ENCODE measurements at regions not wholly inside any gene's neighbourhood (a gene's known extent, or its start where the extent isn't known, plus 50 kb on each side); places are given as distances from the start of the nearest gene placed in this dataset.

GRCh38 chr10:120285408-120285807, 171.6 kb upstream of the PLPP4 start:
- Histone ChIP-seq H2BK120ac (ENCODE audit: low read depth, low read length) (no peak overlapping the region), H3K4me3 (ENCODE audit: low read length in 2 of 2) (no peak overlapping the region), H3K4me1 (ENCODE audit: control insufficient read depth in 2 of 2, insufficient read depth in 1 of 2, low read depth in 1 of 2, low read length in 2 of 2) (no peaks in the 10 kb centered on the region), H3K4me2 (ENCODE audit: insufficient read depth, low read length, poor library complexity, severe bottlenecking) (no peak overlapping the region), H3K18ac (ENCODE audit: low read length) (no peak overlapping the region), H3K27ac (replicated peaks; ENCODE audit: low read length) (no peak overlapping the region), H3K14ac (ENCODE audit: low read length) (no peak overlapping the region), H2BK12ac (ENCODE audit: low read length) (no peak overlapping the region), H2AFZ (ENCODE audit: low read length) (no peak overlapping the region), H3K4ac (ENCODE audit: low read length) (no peak overlapping the region), H3K27me3 (ENCODE audit: control insufficient read depth in 3 of 3, insufficient read depth in 3 of 3, low read depth in 1 of 3, low read length in 3 of 3) (no peaks in the 10 kb centered on the region), H2AK5ac (ENCODE audit: low read depth, low read length) (no peak overlapping the region), H3K23ac (ENCODE audit: low read depth, low read length, poor library complexity) (no peak overlapping the region), H2BK15ac (ENCODE audit: low read length) (no peak overlapping the region), H2BK5ac (ENCODE audit: low read length) (no peak overlapping the region), H3K79me1 (ENCODE audit: low read depth, low read length) (no peaks in the 10 kb centered on the region), H4K8ac (ENCODE audit: low read depth, low read length) (no peak overlapping the region), H3K9ac (ENCODE audit: low read depth, low read length, poor library complexity) (no peak overlapping the region), H3K9me3 (replicated peaks in 1 of 2; ENCODE audit: control insufficient read depth in 2 of 2, insufficient read depth in 1 of 2, low read depth in 1 of 2, low read length in 2 of 2) (no peaks in the 10 kb centered on the region), H4K91ac (ENCODE audit: low read depth, low read length, poor library complexity) (no peak overlapping the region), H3K36me3 (replicated peaks in 1 of 2; ENCODE audit: control insufficient read depth in 2 of 2, insufficient read depth in 2 of 2, low read length in 2 of 2) (no peaks in the 10 kb centered on the region)
- no CpG with 5 or more reads among the region's 6 CpGs for WGBS, 2 donors (ENCODE audit: extremely low coverage in 2 of 2, insufficient read length in 2 of 2, insufficient replicate concordance in 1 of 2)
- no peak for DNase-seq (ENCODE audit: low spot score)

- Histone ChIP-seq H3K23ac (ENCODE audit: low read depth, low read length, poor library complexity) (no peak overlapping the region), H3K4me2 (ENCODE audit: insufficient read depth, low read length, poor library complexity, severe bottlenecking) (no peak overlapping the region), H3K27ac (replicated peaks; ENCODE audit: low read length) (no peak overlapping the region), H3K79me1 (ENCODE audit: low read depth, low read length) (no peaks in the 10 kb centered on the region), H3K4me1 (ENCODE audit: control insufficient read depth in 2 of 2, insufficient read depth in 1 of 2, low read depth in 1 of 2, low read length in 2 of 2) (no peaks in the 10 kb centered on the region), H3K36me3 (replicated peaks in 1 of 2; ENCODE audit: control insufficient read depth in 2 of 2, insufficient read depth in 2 of 2, low read length in 2 of 2) (no peaks in the 10 kb centered on the region), H3K9ac (ENCODE audit: low read depth, low read length, poor library complexity) (no peak overlapping the region), H3K27me3 (ENCODE audit: control insufficient read depth in 3 of 3, insufficient read depth in 3 of 3, low read depth in 1 of 3, low read length in 3 of 3) (no peaks in the 10 kb centered on the region), H3K14ac (ENCODE audit: low read length) (no peak overlapping the region), H2BK5ac (ENCODE audit: low read length) (no peak overlapping the region), H4K91ac (ENCODE audit: low read depth, low read length, poor library complexity) (no peak overlapping the region), H2AK5ac (ENCODE audit: low read depth, low read length) (no peak overlapping the region), H2AFZ (ENCODE audit: low read length) (no peak overlapping the region), H3K9me3 (replicated peaks in 1 of 2; ENCODE audit: control insufficient read depth in 2 of 2, insufficient read depth in 1 of 2, low read depth in 1 of 2, low read length in 2 of 2) (no peaks in the 10 kb centered on the region), H2BK120ac (ENCODE audit: low read depth, low read length) (no peak overlapping the region), H3K18ac (ENCODE audit: low read length) (no peak overlapping the region), H4K8ac (ENCODE audit: low read depth, low read length) (no peak overlapping the region), H3K4ac (ENCODE audit: low read length) (no peak overlapping the region), H2BK15ac (ENCODE audit: low read length) (no peak overlapping the region), H3K4me3 (ENCODE audit: low read length in 2 of 2) (no peak overlapping the region), H2BK12ac (ENCODE audit: low read length) (no peak overlapping the region)
- DNase-seq (ENCODE audit: low spot score), result no peak
- WGBS, 2 donors (ENCODE audit: extremely low coverage in 2 of 2, insufficient read length in 2 of 2, insufficient replicate concordance in 1 of 2), result no CpG with 5 or more reads among the region's 3 CpGs
These were observed 170.7 kb upstream of the PLPP4 start for GRCh38 chr10:120286280-120286679.

GRCh38 chr10:120300513-120300912, 156.5 kb upstream of the PLPP4 start:
- no CpG with 5 or more reads among the region's 5 CpGs for WGBS, 2 donors (ENCODE audit: extremely low coverage in 2 of 2, insufficient read length in 2 of 2, insufficient replicate concordance in 1 of 2)
- DNase-seq (ENCODE audit: low spot score), result no peak
- Histone ChIP-seq H3K27ac (replicated peaks; ENCODE audit: low read length) (no peak overlapping the region), H3K27me3 (ENCODE audit: control insufficient read depth in 3 of 3, insufficient read depth in 3 of 3, low read depth in 1 of 3, low read length in 3 of 3) (no peaks in the 10 kb centered on the region), H3K23ac (ENCODE audit: low read depth, low read length, poor library complexity) (no peak overlapping the region), H2BK5ac (ENCODE audit: low read length) (no peak overlapping the region), H3K9me3 (replicated peaks in 1 of 2; ENCODE audit: control insufficient read depth in 2 of 2, insufficient read depth in 1 of 2, low read depth in 1 of 2, low read length in 2 of 2) (no peaks in the 10 kb centered on the region), H2BK120ac (ENCODE audit: low read depth, low read length) (no peak overlapping the region), H3K36me3 (replicated peaks in 1 of 2; ENCODE audit: control insufficient read depth in 2 of 2, insufficient read depth in 2 of 2, low read length in 2 of 2) (no peaks in the 10 kb centered on the region), H3K4me1 (ENCODE audit: control insufficient read depth in 2 of 2, insufficient read depth in 1 of 2, low read depth in 1 of 2, low read length in 2 of 2) (no peaks in the 10 kb centered on the region), H3K79me1 (ENCODE audit: low read depth, low read length) (no peaks in the 10 kb centered on the region), H3K14ac (ENCODE audit: low read length) (no peak overlapping the region), H4K91ac (ENCODE audit: low read depth, low read length, poor library complexity) (no peak overlapping the region), H2BK15ac (ENCODE audit: low read length) (no peak overlapping the region), H3K4ac (ENCODE audit: low read length) (no peak overlapping the region), H3K4me3 (ENCODE audit: low read length in 2 of 2) (no peak overlapping the region), H3K18ac (ENCODE audit: low read length) (no peak overlapping the region), H3K9ac (ENCODE audit: low read depth, low read length, poor library complexity) (no peak overlapping the region), H2BK12ac (ENCODE audit: low read length) (no peak overlapping the region), H2AFZ (ENCODE audit: low read length) (no peak overlapping the region), H3K4me2 (ENCODE audit: insufficient read depth, low read length, poor library complexity, severe bottlenecking) (no peak overlapping the region), H4K8ac (ENCODE audit: low read depth, low read length) (no peak overlapping the region), H2AK5ac (ENCODE audit: low read depth, low read length) (no peak overlapping the region)

- no CpG with 5 or more reads among the region's 3 CpGs for WGBS, 2 donors (ENCODE audit: extremely low coverage in 2 of 2, insufficient read length in 2 of 2, insufficient replicate concordance in 1 of 2)
- H2BK120ac ChIP-seq (ENCODE audit: low read depth, low read length), result no peak overlapping the region
- no peak overlapping the region for H4K91ac ChIP-seq (ENCODE audit: low read depth, low read length, poor library complexity)
These were observed 148.4 kb upstream of the PLPP4 start for GRCh38 chr10:120308589-120308988.

More at GRCh38 chr10:120308589-120308988, 148.4 kb upstream of the PLPP4 start:
- H3K4ac ChIP-seq (ENCODE audit: low read length), result no peak overlapping the region
- no peaks in the 10 kb centered on the region for H3K27me3 ChIP-seq (ENCODE audit: control insufficient read depth in 3 of 3, insufficient read depth in 3 of 3, low read depth in 1 of 3, low read length in 3 of 3)
- no peak overlapping the region for H2BK5ac ChIP-seq (ENCODE audit: low read length)
- no peak overlapping the region for H3K9ac ChIP-seq (ENCODE audit: low read depth, low read length, poor library complexity)
- H3K79me1 ChIP-seq (ENCODE audit: low read depth, low read length), result no peaks in the 10 kb centered on the region
- no peak overlapping the region for H2AK5ac ChIP-seq (ENCODE audit: low read depth, low read length)
- no peak overlapping the region for H3K23ac ChIP-seq (ENCODE audit: low read depth, low read length, poor library complexity)
- no peak overlapping the region for H3K4me2 ChIP-seq (ENCODE audit: insufficient read depth, low read length, poor library complexity, severe bottlenecking)
- no peaks in the 10 kb centered on the region for H3K36me3 ChIP-seq (replicated peaks in 1 of 2; ENCODE audit: control insufficient read depth in 2 of 2, insufficient read depth in 2 of 2, low read length in 2 of 2)
- H3K27ac ChIP-seq (replicated peaks; ENCODE audit: low read length), result no peak overlapping the region
- no peak overlapping the region for H3K4me3 ChIP-seq (ENCODE audit: low read length in 2 of 2)
- no peak overlapping the region for H4K8ac ChIP-seq (ENCODE audit: low read depth, low read length)
- H3K9me3 ChIP-seq (replicated peaks in 1 of 2; ENCODE audit: control insufficient read depth in 2 of 2, insufficient read depth in 1 of 2, low read depth in 1 of 2, low read length in 2 of 2), result peaks cover 0 to 2% of the 10 kb centered on the region in 2 donors
- no peaks in the 10 kb centered on the region for H3K4me1 ChIP-seq (ENCODE audit: control insufficient read depth in 2 of 2, insufficient read depth in 1 of 2, low read depth in 1 of 2, low read length in 2 of 2)
- H2AFZ ChIP-seq (ENCODE audit: low read length), result no peak overlapping the region
- H2BK15ac ChIP-seq (ENCODE audit: low read length), result no peak overlapping the region
- H2BK12ac ChIP-seq (ENCODE audit: low read length), result no peak overlapping the region
- no peak for DNase-seq (ENCODE audit: low spot score)
- H3K18ac ChIP-seq (ENCODE audit: low read length), result no peak overlapping the region
- no peak overlapping the region for H3K14ac ChIP-seq (ENCODE audit: low read length)
